ENCODE measurements at regions not wholly inside any gene's neighbourhood (a gene's known extent, or its start where the extent isn't known, plus 50 kb on each side); places are given as distances from the start of the nearest gene placed in this dataset.

GRCh38 chr1:221105578-221105977 lies 226.3 kb downstream of the HLX start:
- no peak for DNase-seq (ENCODE audit: low read depth)

DNA sequence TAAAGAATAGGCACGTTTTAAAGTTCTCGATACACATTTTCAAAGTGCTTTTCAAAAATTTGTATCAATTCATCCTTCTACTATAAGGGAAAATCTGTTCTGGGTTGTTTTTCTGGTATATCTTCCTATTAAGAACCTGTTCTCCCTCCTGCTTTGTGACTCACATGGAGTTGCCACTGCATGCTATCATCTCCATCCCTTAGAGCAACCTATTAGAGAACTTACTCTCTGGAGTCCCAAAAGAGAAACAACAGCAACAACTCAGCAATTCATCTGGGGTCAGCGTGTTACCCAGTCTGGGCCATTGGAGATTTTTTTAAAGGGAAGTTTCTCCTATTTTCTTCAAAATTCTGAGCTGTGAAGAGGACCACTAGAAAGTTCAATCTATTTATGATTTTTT lies 227.4 kb downstream of the HLX start:
- DNase-seq (ENCODE audit: low read depth): no peak

DNA sequence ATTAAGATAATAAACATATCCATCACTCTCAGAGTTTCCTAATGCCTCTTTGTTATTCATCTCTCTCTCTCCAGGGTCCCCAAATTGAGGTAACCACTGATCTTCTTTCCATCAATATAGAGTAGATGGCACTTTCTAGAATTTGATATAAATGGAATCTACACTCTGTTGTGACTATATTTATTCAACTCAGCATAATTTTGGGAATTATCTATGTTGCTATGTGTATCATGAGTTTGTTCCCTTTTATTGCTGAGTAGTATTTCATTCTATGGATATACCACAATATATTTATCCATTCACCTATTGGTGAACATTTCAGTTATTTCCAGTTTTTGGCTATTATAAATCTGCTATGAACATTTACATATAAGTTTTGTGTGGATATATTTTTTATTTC lies 230.7 kb downstream of the HLX start:
- DNase-seq (ENCODE audit: low read depth): no peak

DNA sequence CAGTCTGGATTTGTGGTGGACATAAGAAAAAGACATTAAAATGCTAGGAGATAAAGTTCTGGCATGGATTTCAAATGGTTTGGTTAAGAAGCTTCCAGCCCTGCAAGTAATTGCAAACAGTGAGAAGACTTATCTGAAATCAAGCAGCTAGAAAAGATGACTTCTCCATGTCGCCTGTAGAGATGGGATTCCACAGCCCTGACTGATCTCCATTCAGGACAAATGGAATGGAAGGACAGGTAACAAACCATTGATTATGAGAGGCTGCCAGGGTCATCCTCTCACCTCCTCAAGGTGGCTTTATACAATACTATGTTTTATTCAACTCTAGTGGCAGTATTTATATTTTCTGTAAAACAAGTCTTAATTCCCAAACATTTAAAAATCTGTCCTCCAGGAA lies 237.9 kb downstream of the HLX start:
- no peak for DNase-seq (ENCODE audit: low read depth)

- no peak for DNase-seq (ENCODE audit: low read depth)
Measured at GRCh38 chr1:221117548-221117951, 238.3 kb downstream of the HLX start.

DNA sequence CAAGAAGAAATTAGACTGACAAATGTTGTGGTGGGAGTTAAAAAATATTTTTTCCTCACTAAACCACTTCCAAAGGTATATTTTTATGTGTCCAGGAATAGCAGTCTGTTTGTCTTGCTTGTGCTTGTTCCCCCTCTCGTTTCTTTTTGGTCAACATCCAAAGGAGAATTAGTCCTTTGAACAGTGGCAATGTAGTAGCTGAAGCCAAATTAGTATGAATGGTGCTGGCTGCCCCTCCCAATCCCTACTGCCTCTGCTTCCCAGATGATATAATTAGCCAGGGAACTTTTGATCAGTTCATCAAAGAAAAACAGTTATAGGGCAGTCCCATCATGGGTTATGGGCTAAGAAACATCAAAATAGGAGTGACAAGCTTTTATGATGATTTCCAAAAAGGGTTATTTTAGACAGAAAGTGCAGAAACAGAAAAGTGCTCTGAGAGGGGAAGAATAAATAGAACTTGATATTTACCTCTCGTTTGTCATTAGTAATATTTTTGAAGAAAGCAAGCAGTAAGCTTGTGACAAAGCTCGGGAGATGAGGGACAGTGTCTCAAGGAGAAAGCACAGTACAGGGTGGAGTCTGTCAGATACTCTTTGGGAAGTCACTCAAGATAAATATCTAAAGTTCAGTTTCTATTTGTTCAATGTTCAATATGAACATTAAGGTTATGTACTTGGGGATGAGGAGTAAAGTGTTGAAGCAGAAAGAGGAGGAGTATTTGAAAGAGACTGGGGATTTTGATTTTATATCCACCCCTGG lies 239.1 kb downstream of the HLX start:
- no peak for DNase-seq (ENCODE audit: low read depth)

- DNase-seq (ENCODE audit: low read depth): no peak
Measured at GRCh38 chr1:221118938-221119320, 239.7 kb downstream of the HLX start.

- DNase-seq (ENCODE audit: low read depth): no peak
Measured at GRCh38 chr1:221122501-221122900, 243.3 kb downstream of the HLX start.

- DNase-seq (ENCODE audit: low read depth): no peak
Measured at GRCh38 chr1:221125976-221126375, 246.7 kb downstream of the HLX start.

DNA sequence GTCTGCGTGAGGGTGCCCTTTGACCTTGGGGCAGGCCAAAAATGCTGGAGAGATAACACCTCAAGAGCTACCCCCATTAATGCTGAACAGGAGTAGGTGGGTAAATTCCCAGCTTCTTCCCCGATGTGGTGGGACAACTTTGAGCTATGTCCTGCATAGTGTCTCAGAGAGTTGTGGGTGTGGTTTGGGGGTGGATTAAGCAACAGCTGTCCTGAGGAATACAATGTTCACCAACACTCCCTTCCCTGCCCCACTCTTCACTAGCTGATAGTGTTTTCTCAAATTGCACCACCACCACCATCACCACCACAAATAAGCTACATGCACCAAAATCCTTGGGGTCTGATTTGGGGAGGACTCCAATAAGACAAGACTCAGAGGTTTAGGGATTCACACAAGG lies 258.4 kb downstream of the HLX start:
- DNase-seq (ENCODE audit: low read depth): no peak

- no peak for DNase-seq (ENCODE audit: low read depth)
Measured at GRCh38 chr1:221138516-221138915, 259.3 kb downstream of the HLX start.

- no peak for DNase-seq (ENCODE audit: low read depth)
Measured at GRCh38 chr1:221139991-221140390, 260.7 kb downstream of the HLX start.

GRCh38 chr1:221141096-221141495 lies 261.9 kb downstream of the HLX start:
- no peak for DNase-seq (ENCODE audit: low read depth)

DNA sequence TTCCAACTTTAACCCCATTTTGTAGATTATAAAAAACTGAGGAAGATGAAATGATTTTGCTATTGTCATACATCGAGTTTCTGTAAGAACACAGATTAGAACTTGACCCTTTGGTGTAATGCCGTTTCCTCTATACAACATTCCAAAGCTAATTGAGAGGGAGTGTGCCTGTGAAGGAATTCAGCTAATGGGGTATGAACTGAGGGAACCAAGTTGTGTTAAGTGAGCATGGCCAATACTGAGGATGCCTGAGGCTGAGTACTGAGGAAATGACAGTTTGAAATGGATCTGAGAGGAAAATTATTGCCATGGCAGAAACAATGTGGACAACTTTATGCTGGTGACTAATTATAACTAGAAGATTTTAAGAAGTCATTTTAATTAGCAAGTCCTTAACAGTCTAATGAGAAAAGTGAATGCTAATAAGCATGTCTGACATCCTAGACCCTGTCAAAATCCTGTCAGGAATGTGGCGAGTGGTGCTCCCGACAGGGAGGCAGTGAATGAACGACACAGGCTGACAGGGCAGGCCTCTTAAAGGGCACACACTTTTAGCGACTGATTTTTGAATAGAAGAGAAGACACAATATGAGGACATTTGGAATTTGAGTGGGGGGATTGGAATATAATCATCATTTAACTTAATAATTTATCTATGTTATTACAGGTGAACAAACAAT lies 262.5 kb downstream of the HLX start:
- no peak for DNase-seq (ENCODE audit: low read depth)

GRCh38 chr1:221148660-221149059 lies 269.4 kb downstream of the HLX start:
- no peak for DNase-seq (ENCODE audit: low read depth)

- no peak for DNase-seq (ENCODE audit: low read depth)
Measured at GRCh38 chr1:221149111-221149510, 269.9 kb downstream of the HLX start.

GRCh38 chr1:221149555-221150075 lies 270.4 kb downstream of the HLX start:
- DNase-seq (ENCODE audit: low read depth): no peak

DNA sequence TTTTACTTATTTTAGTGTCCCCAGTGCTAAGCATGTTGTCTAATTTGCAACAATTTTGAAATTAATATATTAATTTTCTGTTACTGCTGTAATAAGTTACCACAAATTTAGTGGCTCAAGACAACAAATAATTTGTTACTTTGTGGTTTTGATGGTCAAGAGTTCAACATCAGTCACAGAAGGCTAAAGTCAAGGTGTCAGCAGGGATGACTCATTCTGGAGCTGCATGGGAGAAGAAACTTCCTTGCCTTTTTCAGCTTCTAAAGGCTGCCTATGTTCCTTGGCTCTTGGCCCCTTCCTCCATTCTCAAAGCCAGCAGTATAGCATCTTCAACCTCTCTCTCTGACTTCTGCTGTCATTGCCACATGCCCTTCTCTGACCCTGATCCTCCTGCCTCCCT lies 271.8 kb downstream of the HLX start:
- DNase-seq (ENCODE audit: low read depth): no peak

GRCh38 chr1:221154932-221155331 lies 275.7 kb downstream of the HLX start:
- DNase-seq (ENCODE audit: low read depth): no peak

GRCh38 chr1:221157026-221157761 lies 278.0 kb downstream of the HLX start:
- no peak for DNase-seq (ENCODE audit: low read depth)

- DNase-seq (ENCODE audit: low read depth): no peak
Measured at GRCh38 chr1:221159608-221160007, 280.4 kb downstream of the HLX start.

DNA sequence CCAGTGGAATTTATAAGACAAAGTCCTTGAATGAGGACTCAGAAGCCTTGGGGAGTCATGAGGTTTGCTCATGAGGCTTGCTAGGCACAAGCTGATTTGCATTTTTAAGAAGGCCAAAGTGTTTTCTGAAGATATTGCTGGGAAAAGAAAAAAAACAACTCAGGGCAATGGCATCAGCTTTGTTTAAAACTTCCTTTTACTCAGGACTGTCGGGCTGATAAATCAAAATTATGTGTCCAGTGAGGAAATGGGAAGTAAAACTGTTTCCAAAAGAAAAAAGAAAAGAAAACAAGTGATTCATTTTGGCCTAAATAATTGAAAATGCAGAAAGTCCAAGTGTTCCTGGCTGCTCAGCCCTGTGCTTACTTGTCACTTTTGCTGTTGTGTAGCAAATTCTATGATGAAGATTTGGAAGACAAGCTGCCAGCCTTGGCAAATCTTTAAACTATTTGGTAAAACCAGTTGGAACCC lies 282.4 kb downstream of the HLX start:
- no peak for DNase-seq (ENCODE audit: low read depth)

- no peak for DNase-seq (ENCODE audit: low read depth)
Measured at GRCh38 chr1:221162352-221162751, 283.1 kb downstream of the HLX start.
